GM18861 (cell line): ENCODE measurements at regions not wholly inside any gene's neighbourhood (a gene's known extent, or its start where the extent isn't known, plus 50 kb on each side); places are given as distances from the start of the nearest gene placed in this dataset.

Experiments
- ATAC-seq: cut with Tn5 transposase; IDR thresholded peaks from one replicate; pipeline ENCODE4 v1.9.1; 2021; ENCODE audit not compliant: unreplicated experiment

DNA sequence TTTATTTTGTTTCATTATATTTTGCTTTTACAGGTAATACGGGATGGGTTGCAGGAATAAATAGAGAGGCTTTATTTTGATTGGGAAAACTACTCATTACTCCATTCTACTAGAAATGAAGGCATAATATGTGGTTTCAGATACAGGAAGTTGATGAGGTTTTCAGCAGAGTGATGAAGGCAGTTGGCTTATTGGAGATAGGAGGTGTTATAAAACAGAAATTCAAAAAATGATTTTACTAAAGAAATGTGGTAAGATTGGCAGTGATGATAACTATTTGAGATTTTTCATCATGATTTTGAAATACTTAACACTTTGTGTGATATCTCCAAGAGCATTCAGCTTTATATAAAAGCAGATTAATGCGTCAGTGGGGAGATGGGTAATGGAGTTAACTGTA, 1445.7 kb upstream of the CADM2 start:
- no peak for ATAC-seq

- no peak for ATAC-seq
These were observed 1445.1 kb upstream of the CADM2 start for GRCh38 chr3:83513677-83514076.

DNA sequence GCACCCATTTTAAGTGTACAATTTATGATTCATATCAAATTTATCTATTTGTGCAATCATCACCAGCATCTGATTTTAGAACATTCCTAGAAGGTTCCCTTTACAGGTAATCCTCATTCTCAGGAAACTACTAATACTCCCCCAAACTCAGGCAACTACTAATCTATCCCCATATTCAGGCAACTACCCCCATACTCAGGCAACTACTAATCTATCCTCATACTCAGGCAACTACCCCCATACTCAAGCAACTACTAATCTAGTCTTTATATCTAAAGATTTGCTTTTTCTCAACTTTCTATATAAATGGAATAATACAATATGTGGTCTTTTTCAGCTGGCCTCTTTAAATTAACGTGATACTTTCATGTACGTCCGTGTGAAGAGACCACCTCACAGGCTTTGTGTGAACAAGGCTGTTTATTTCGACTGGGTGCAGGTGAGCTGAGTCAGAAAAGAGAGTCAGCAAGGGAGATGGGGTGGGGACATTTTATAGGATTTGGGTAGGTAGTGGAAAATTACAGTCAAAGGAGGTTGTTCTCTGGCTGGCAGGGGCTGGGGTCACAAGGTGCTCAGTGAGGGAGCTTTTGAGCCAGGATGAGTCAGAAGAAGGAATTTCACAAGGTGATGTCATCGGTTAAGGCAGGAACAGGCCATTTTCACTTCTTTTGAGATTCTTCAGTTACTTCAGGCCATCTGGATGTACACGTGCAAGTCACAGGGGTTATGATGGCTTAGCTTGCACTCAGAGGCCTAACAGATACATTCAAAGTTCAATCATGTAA, 1444.5 kb upstream of the CADM2 start:
- ATAC-seq, result no peak

DNA sequence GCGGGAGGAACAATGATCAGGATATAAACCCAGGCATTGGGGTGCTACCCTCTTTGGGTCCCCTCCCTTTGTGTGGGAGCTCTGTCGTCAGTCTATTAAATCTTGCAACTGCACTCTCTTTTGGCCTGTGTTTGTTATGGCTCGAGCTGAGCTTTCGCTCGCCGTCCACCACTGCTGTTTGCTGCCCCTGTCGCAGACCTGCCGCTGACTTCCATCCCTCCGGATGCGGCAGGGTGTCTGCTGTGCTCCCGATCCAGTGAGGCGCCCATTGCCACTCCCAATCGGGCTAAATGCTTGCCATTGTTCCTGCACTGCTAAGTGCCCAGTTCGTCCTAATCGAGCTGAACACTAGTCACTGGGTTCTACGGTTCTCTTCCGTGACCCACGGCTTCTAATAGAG, 1443.7 kb upstream of the CADM2 start:
- ATAC-seq, result no peak

DNA sequence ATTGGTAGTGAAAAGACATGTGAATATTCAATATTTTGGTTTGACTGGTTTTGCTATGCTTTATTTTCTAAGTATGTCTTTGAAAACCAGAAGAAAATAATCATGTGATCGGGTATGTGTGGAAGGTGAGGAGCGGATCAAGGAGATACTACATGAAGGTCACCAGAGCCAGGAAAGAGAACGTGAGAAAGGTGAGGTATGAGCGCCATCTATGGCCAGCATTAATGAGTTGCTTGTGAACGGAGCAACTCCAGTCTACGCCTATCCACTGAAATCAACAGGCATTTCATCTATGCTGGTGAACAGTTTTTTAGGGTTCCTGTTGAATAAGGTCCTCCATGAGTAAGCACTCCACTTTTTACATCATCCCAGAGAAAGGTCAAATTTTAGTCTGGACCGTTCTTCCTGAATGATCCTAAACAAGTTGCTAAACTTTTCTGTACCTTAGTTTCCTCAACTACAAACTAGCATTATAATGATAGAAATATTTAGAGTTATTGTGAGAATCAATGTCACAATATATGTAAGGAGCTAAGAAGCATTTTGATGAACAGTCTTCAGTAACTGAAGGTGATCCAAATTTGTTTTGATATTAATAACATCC, 1435.2 kb upstream of the CADM2 start:
- peak; percentile 97 for ATAC-seq

GRCh38 chr3:83524901-83525300, 1433.9 kb upstream of the CADM2 start:
- ATAC-seq, result no peak

GRCh38 chr3:83559082-83559481, 1399.7 kb upstream of the CADM2 start:
- ATAC-seq, result no peak

DNA sequence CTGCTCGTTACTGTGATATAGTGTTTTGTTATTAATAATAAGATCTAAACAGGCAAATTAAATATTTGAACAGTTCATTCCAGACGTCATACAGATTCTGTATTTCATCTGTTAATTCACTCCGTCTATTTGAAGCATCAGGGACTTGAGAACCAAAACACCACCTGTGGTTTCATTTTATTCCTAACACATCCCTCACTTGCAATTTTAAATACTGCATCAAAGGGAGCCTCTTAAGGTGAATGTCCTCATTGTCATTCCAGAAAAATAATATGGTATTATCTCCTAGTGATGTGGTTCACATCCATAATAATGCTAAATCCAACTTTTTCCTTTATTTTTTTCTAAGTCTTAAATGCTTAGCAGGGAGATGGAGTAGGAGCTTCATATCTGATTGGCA, 1390.9 kb upstream of the CADM2 start:
- no peak for ATAC-seq

DNA sequence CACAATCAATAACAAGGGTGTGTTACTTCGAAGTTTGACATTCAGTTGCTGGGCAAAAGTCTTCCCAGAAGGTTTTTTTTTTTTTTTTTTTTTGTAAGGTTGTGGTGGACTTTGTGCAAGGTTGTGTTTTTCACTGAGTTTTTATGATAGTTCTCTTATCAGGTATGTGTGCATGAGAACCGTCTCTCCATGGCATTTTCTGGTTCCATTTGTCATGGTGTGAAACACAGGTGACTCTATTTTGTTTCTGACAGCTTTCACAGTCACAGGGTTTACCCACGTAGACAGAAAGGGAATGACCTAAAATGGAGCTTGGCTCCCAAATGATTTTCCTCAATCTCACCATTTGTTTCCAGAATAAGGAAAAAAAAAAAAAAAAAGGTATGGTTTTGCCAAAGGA, 1377.2 kb upstream of the CADM2 start:
- no peak for ATAC-seq

DNA sequence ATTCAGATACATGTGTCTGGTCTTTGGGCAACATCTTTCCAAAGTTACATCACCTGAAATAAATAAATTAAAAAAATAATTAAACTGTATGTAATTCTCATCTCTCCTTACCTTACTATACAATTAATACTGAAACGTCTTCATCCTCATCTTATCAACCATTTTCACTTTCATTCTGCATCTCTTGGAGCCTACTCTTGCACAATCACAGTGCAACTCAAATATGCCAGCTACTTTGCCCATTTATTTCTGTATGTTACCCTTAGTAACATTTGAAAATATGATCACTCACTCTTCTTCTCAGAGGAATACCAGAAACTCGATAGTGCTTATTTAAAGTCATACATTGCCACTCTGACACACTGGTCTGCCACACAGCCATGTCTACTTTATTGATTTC, 1357.1 kb upstream of the CADM2 start:
- ATAC-seq, result no peak

- no peak for ATAC-seq
These were observed 1336.3 kb upstream of the CADM2 start for GRCh38 chr3:83622526-83622925.

GRCh38 chr3:83625261-83625660, 1333.5 kb upstream of the CADM2 start:
- no peak for ATAC-seq

GRCh38 chr3:83628471-83628870, 1330.3 kb upstream of the CADM2 start:
- no peak for ATAC-seq

GRCh38 chr3:83632526-83632925, 1326.3 kb upstream of the CADM2 start:
- ATAC-seq, result no peak

DNA sequence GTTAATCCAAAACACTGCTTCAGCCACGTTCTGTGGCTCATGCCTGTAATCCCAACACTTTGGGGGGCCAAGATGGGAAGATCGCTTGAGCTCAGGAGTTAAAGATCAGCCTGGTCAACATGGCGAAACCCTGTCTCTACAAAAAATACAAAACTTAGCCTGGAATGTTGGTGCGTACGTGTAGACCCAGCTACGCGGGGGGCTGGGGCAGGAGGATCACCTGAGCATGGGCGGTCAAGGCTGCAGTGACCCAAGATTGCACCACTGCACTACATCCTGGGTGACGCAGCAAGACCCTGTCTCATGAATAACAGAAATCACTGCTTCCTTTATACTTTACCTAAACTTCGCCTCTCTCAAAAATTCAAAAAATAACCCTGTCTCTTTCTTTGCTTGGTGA, 1325.0 kb upstream of the CADM2 start:
- ATAC-seq, result no peak

DNA sequence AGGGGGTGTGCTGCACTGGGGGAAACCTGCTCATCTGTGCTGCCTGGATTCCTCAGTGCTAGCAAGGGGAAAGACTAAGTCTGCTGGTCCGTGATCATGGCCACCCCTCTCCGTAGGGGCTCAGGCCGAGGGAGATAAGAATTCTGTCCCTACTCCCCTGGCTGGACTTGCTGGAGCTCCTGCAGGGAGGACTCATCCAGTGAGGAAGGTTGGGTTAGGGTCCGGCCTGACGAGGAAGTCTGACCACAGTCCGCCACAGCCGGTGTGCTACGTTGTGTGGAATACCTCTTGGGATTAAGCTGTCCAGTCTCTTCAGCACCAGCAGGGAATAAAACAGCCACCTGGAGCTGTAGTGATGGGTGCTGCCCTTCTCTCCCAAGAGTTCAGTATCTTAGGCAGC, 1309.1 kb upstream of the CADM2 start:
- no peak for ATAC-seq

DNA sequence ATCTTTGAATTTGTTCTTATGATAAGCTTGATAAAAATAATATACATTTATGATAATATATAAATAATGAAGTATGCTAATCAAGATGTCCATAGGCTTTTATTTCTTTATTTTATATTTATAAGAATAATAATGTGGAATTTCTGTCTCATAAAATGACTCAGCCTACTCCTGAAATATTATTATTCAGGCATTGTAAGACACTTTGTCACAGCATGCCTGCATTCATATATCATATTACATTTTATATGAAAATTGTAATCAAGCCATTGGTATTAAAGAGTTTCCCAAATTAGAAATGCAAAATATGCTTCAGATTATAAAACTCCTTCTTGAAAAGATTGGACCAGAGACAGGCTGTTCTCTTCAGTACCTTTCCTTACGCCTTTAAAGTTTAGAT, 1303.7 kb upstream of the CADM2 start:
- no peak for ATAC-seq

DNA sequence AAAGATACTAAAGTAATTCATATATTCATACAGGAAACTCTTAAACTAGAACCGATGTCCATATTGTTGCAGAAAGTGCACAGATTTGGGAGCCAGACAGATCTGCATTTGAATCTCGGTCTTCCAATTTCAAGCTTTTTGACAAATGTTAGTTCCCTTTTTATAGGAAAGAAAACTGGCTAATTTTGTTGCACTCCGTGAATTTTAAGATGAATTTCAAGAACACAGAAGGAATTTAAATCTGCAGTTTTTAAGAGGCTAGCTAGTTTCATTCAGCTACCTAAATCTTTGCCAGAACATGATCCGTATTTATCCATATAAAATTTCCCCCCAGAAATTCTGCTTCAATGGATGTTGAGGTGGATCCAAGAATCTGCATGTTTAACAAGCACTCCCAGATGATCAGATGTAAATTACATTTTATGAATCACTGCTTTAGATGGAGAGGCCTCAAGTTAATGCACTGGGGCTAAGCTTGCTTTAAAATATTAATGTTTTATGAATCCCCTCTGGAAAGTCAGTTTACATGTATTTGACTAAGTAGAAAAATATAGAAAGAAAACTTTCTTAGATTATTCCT, 1296.3 kb upstream of the CADM2 start:
- no peak for ATAC-seq

GRCh38 chr3:83670416-83670815, 1288.4 kb upstream of the CADM2 start:
- ATAC-seq, result no peak

GRCh38 chr3:83683937-83684598, 1274.7 kb upstream of the CADM2 start:
- no peak for ATAC-seq

DNA sequence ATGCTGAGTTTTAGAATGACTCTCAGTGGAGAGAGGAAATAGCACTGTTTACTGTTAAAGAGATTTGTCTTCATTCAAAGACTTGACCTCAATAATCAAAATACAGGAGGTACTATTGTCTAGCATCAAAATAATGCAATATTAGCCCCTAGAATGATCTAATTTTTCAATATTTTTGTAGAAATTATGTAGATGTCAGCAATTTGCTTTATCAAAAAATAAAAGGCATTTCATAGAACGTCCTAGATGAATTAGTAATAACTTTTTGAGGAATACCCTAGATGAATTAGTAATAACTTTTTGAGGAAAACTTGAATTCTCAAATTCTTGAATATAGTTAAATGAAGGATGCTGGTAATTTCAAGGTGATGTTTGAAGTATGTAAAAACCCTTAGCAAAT, 1252.1 kb upstream of the CADM2 start:
- ATAC-seq, result no peak

DNA sequence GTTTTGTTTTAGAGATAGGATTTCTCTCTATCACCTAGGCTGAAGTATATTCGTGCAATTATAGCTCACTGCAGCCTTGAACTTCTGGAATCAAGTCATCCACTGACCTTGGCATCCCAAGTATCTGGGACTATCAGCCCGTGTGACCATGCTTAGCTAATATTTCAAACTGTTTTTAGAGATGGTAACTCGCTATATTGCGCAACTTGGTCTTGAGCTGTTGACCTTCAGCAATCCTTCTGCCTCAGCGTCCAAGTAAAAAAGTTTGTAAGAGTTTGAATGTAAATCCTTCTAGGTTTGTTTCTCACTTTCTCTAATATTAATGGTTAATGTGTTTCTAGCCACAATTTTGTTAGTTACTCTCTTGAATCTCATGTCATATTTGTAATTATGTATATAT, 1243.5 kb upstream of the CADM2 start:
- no peak for ATAC-seq
